ENCODE measurements at regions not wholly inside any gene's neighbourhood (a gene's known extent, or its start where the extent isn't known, plus 50 kb on each side); places are given as distances from the start of the nearest gene placed in this dataset.

GRCh38 chr14:86124328-86124727, 594.4 kb downstream of the FLRT2 start:
- TF ChIP-seq CTCF (conservative IDR thresholded peaks at IDR 0.05; ENCODE audit: low read depth in 2 of 2) (no peak), EZH2phosphoT487 (IDR thresholded peaks at IDR 0.05; ENCODE audit: unreplicated experiment) (no peak), POLR2AphosphoS5 (IDR thresholded peaks at IDR 0.05; ENCODE audit: low read depth) (no peak), JUNB (IDR thresholded peaks at IDR 0.05; ENCODE audit: unreplicated experiment) (no peak), NANOG (IDR thresholded peaks at IDR 0.05; ENCODE audit: borderline replicate concordance) (no peak)

Measured in GM23338 (cell line).